Tibial artery (tissue), 4 donors: ENCODE measurements at regions not wholly inside any gene's neighbourhood (a gene's known extent, or its start where the extent isn't known, plus 50 kb on each side); places are given as distances from the start of the nearest gene placed in this dataset.
"Not testable (repeated sequence)": the region's sequence is repeated elsewhere in the genome, so short reads cannot be mapped to it uniquely, and the experiment has no call there.

Experiments
- DNase-seq, 2 donors: peaks; one replicate each; pipeline ENCODE4 v3.0.0-alpha.2; 2019
- H3K27ac ChIP-seq, 2 donors: fragments of 200-600 bp; sonication (generic) in 1 of 2; 1 replicate in 1 of 2; 2 replicates in 1 of 2; pipeline ENCODE4 v1.5.1; 2018 to 2019; ENCODE audit warnings: mild to moderate bottlenecking in 1 of 2
- H3K27me3 ChIP-seq, 2 donors: fragments of 200-600 bp; sonication (generic) in 1 of 2; one replicate each; pipeline versions ENCODE4 v1.5.1 to v1.6.0; 2016 to 2019
- H3K36me3 ChIP-seq, 3 donors: fragments of 200-600 bp; sonication (generic) in 2 of 3; one replicate each; pipeline ENCODE4 v1.5.1; 2016 to 2019; ENCODE audit warnings: mild to moderate bottlenecking in 2 of 3
- H3K4me1 ChIP-seq, 4 donors: fragments of 200-600 bp; sonication (generic) in 2 of 4; 1 replicate in 3 of 4; 2 replicates in 1 of 4; pipeline ENCODE4 v1.5.1; 2016 to 2019
- H3K4me3 ChIP-seq, 2 donors: fragments of 200-600 bp; sonication (generic) in 1 of 2; 1 replicate in 1 of 2; 2 replicates in 1 of 2; pipeline ENCODE4 v1.5.1; 2018 to 2019; ENCODE audit warnings: mild to moderate bottlenecking in 2 of 2
- H3K9me3 ChIP-seq, 3 donors: fragments of 200-600 bp; sonication (generic) in 1 of 3; one replicate each; pipeline ENCODE4 v1.5.1; 2016 to 2019
- intact Hi-C: fragments of 100-400 bp; cut with DNase I; formaldehyde crosslinking; loops from one replicate; pipeline ENCODE4 v1.15.0; 2023; ENCODE audit warnings: low total_unique reads
- TF ChIP-seq, protein P1 (sequence below), 2 experiments: fragments of 200-600 bp in 1 of 2; fragments of 450-650 bp in 1 of 2; IDR thresholded peaks; one replicate each; pipeline ENCODE4 v1.5.1; 2017 to 2019; ENCODE audit warnings: antibody characterized with exemption in 2 of 2, mild to moderate bottlenecking in 1 of 2, moderate library complexity in 1 of 2

DNA sequence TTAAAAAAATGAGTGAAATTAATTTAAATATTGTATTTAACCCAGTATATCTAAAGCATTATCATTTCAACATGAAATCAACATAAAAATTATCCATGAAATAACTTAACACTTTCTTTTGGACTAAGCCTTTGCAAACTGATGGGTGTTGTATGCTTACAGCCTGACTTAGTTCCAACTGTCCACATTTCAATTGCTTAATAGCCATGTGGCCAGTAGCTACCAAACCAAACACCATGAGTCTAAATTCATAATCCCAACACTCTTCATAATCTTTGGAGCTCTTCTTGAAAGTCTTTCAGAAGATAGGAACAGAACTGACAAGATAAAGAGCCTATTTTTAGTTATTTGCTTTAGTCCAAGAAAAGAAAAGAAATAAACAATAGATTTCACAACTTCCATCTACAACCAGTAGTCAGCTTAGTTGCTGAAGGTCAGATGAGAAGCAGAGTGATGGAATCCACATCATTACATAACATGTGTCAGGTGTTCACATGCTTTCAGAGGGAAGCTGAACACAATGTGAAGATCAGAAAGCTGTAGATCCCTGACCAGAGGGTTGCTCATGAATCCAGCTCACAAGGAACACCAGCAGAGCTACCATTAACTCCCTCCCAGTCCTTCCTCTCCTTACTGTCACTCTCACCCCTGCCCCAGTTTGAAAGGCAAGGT, 144.0 kb upstream of the ZNF648 start:
- Histone ChIP-seq H3K9me3 (no peaks in the 10 kb centered on the region), H3K27me3 (no peaks in the 10 kb centered on the region), H3K4me1 (peaks cover 0 to 11% (median 0%) of the 10 kb centered on the region in 4 donors), H3K4me3 (no peak overlapping the region), H3K36me3 (no peaks in the 10 kb centered on the region), H3K27ac (peak overlapping the region in 1 of 2 donors; percentile 43)
- intact Hi-C loops, result no loop called here
- no peak for DNase-seq
- TF ChIP-seq, protein P1, sequence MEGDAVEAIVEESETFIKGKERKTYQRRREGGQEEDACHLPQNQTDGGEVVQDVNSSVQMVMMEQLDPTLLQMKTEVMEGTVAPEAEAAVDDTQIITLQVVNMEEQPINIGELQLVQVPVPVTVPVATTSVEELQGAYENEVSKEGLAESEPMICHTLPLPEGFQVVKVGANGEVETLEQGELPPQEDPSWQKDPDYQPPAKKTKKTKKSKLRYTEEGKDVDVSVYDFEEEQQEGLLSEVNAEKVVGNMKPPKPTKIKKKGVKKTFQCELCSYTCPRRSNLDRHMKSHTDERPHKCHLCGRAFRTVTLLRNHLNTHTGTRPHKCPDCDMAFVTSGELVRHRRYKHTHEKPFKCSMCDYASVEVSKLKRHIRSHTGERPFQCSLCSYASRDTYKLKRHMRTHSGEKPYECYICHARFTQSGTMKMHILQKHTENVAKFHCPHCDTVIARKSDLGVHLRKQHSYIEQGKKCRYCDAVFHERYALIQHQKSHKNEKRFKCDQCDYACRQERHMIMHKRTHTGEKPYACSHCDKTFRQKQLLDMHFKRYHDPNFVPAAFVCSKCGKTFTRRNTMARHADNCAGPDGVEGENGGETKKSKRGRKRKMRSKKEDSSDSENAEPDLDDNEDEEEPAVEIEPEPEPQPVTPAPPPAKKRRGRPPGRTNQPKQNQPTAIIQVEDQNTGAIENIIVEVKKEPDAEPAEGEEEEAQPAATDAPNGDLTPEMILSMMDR (IDR thresholded peaks at IDR 0.05), result no peak

DNA sequence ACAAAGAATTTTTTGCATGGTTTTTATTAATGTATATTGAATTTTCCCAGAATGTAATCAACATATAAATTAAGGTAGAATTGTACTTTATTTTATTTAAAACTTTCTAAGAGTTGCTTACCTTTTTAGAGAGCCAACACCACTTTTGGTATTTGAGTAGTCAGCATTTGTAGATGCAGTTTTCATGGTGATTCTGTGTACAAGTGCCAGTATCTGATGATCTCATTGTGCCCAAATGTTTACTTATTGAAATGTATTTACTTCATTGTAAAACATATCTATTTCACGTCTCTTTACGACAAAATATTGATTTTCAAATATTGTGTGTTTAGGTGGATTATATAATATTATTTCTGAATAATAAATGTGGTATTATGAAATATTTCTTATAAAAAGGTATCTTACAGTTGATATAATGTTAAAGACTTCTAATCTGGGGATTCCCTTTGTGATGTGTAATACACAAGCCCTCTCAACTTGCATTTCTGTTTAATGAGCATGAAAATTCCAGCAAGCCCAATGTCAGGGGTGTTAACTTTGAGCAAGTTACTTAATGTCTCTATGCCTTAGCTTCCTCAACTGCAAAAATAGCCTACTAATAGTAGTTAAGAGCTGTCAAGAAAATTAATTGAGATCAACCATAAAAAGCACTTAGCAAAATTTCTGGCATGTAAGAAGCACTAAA, 141.8 kb upstream of the ZNF648 start:
- no peaks in the 10 kb centered on the region for H3K27me3 ChIP-seq
- TF ChIP-seq, protein P1 (IDR thresholded peaks at IDR 0.05), result no peak
- no peak overlapping the region for H3K4me3 ChIP-seq
- peaks cover 0 to 17% (median 3%) of the 10 kb centered on the region in 4 donors for H3K4me1 ChIP-seq
- DNase-seq, result no peak
- no peak overlapping the region for H3K27ac ChIP-seq
- no peaks in the 10 kb centered on the region for H3K9me3 ChIP-seq
- intact Hi-C loops, result no loop called here
- H3K36me3 ChIP-seq, result no peaks in the 10 kb centered on the region

DNA sequence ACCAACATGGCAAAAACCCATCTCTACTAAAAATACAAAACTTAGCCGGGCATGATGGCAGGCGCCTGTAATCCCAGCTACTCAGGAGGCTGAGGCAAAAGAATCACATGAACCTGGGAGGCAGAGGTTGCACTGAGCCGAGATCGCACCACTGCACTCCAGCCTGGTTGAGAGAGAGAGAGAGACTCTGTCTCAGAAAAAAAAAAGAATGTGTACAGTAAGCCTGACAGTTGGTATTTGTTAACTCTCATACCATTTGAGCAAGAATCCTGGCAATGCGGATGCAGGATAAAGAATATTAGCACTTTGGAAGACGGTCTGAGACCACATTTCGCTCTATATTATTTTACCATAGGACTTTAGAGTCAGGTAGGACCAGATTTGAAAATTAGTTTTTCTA, 140.0 kb upstream of the ZNF648 start:
- H3K27me3 ChIP-seq, H3K9me3 ChIP-seq, H3K4me3 ChIP-seq, DNase-seq, intact Hi-C loops, H3K36me3 ChIP-seq, H3K27ac ChIP-seq: not testable (repeated sequence)
- peaks cover 0 to 32% (median 13%) of the 10 kb centered on the region in 4 donors for H3K4me1 ChIP-seq

DNA sequence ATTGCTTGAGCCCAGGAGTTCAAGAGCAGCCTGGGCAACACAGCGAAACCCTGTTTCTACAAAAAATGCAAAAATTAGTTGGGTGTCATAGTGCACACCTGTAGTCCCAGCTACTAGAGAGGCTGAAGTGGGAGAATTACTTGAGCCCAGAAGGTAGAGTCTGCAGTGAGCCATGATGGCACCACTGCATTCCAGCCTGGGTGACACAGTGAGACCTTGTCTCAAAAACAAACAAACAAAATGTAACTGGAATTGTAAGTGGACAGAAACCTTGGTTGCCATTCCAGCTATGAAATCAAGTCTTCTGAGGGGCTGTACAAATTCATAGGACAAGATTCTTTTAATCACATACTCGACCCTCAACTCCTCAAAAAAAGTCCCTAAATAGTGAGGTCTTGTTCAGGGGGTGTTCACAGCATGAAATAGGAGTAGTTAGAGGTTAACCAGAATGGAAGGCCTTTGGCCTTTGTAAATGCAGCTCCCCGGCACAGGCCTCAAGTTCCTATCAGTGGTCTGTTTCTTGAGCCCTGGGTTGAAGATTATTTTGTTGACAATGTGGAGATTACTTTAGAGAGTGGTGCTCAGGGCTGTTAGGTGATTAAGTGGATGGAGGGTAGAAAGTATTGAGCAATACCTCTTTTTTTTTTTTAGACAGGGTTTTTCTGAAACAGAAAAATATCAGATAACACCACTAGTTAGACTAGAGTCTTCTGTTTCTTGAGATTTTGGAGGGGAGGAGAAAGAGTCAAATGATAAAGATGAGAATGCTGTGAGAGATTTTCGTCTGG, 138.7 kb upstream of the ZNF648 start:
- no peak for DNase-seq
- no peak overlapping the region for H3K4me3 ChIP-seq
- H3K36me3 ChIP-seq, result no peaks in the 10 kb centered on the region
- TF ChIP-seq, protein P1 (IDR thresholded peaks at IDR 0.05), result no peak
- intact Hi-C loops, result no loop called here
- H3K27ac ChIP-seq, result no peak overlapping the region
- H3K9me3 ChIP-seq, result no peaks in the 10 kb centered on the region
- peaks cover 0 to 28% (median 13%) of the 10 kb centered on the region in 4 donors for H3K4me1 ChIP-seq
- no peaks in the 10 kb centered on the region for H3K27me3 ChIP-seq

DNA sequence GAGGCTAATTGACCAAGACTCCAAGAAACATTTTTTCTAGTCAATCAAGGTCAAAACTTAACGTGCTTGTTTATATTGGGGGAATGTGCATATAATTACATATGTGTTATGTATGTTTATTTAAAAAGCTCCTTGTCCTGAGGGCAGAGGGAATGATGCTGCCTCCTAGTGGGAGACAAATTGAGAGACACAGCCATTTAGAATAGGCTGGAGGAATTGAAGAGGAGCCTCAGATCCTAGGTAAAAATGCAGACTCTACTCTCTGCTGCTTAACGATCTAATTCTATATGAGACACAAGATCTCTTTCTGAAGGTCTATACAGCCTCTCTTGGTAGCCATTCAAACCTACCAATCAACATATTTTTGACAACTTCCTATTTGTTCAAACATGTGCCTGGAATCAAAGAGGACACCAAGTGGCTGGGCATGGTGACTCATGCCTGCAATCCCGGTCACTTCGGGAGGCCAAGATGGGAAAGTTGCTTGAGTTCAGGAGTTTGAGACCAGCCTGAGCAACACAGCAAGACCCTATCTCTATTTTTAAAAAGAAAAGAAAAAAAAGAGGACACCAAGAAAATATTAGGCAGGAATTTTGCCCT, 136.6 kb upstream of the ZNF648 start:
- Histone ChIP-seq H3K36me3 (no peaks in the 10 kb centered on the region), H3K4me1 (peaks cover 0 to 28% (median 13%) of the 10 kb centered on the region in 4 donors), H3K27ac (peak overlapping the region; percentile 70 to 74), H3K9me3 (no peaks in the 10 kb centered on the region), H3K27me3 (no peaks in the 10 kb centered on the region), H3K4me3 (no peak overlapping the region)
- intact Hi-C loops, result loop anchor here (5.0 kb wide), 1 partner anchor 154 kb away; no protein-coding TSS in a partner anchor
- DNase-seq, result peak in 1 of 2 donors; percentile 66
- TF ChIP-seq, protein P1 (IDR thresholded peaks at IDR 0.05), result peak in 1 of 2 experiments; percentile 37
